HUES6 (cell line): ENCODE measurements at regions not wholly inside any gene's neighbourhood (a gene's known extent, or its start where the extent isn't known, plus 50 kb on each side); places are given as distances from the start of the nearest gene placed in this dataset.

Experiments used
- H3K27ac ChIP-seq: 2 replicates; pipeline ENCODE4 v1.7.0; 2013; ENCODE audit warnings: low read depth, mild to moderate bottlenecking, low read length, inconsistent platforms
- H3K27me3 ChIP-seq: 2 replicates; pipeline ENCODE4 v1.6.1; 2013; ENCODE audit warnings: low read length; ENCODE audit not compliant: control insufficient read depth, insufficient read depth
- H3K36me3 ChIP-seq: 2 replicates; pipeline ENCODE4 v1.6.1; 2013; ENCODE audit warnings: low read length; ENCODE audit not compliant: control insufficient read depth, insufficient read depth
- H3K4me1 ChIP-seq: 2 replicates; pipeline ENCODE4 v1.6.1; 2013; ENCODE audit warnings: low read length; ENCODE audit not compliant: control insufficient read depth, insufficient read depth
- H3K4me3 ChIP-seq: 2 replicates; pipeline ENCODE4 v1.5.1; 2013; ENCODE audit warnings: low read depth, low read length
- H3K9ac ChIP-seq: one replicate; pipeline ENCODE4 v1.6.1; 2013; ENCODE audit warnings: mild to moderate bottlenecking, low read length
- H3K9me3 ChIP-seq: 2 replicates; pipeline ENCODE4 v1.6.1; 2013; ENCODE audit warnings: low read depth, low read length; ENCODE audit not compliant: control insufficient read depth, insufficient read depth

DNA sequence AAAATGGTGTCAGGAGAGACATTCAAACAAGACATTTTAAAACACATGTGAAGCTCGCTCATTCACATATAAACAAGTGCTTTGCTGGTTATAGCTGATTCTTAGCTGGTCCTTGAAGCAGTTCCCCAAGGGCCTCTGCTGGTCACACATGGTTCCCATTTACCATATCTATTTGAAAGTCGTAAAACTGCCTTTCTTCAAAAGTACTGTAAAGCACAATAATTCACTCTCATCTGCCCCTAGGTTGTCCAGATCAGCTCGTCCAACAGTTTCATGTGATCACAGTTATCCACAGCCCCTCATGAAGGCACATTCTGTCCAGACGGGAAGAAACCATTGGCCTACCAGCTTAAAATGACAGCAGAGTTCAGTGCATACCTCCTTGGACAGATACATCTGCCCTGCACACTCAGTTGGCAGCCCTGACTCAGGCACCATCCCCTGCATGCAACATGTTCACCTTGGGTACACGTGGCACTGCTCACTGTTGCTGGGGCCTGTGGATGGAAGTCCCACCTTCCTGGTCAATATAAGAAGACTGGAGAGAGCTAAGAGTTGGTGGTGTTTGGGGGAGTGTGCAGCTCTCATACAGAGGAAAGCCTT, 108.0 kb upstream of the HAAO start:
- Histone ChIP-seq H3K4me1 (peaks cover 8% of the 10 kb centered on the region; the same call in 1 of the 2 replicates), H3K27me3 (no peaks in the 10 kb centered on the region), H3K4me3 (no peak overlapping the region)

DNA sequence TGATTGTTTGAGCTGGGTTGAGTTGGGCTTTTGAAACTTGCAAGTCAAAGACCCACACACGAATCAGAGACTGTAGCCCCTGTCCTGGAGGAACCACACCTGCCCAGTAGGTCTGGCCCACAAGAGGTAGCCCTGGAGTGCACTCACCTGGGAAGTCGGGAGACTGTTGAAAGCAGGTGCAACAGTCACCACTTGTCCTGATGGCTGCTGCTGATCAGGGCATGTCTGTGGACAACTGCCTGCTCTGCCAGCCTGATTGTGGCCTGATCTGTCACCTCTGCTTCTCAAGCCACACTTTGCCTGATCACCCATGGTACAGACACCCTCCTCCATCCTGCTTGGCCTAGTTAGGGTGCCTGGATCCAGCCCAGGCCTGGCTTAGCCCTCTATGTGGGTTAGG, 105.0 kb upstream of the HAAO start:
- H3K9me3 ChIP-seq = no peaks in the 10 kb centered on the region
- no peaks in the 10 kb centered on the region for H3K36me3 ChIP-seq
- peaks cover 5% of the 10 kb centered on the region; the same call in 1 of the 2 replicates for H3K4me1 ChIP-seq
- H3K27ac ChIP-seq = no peak overlapping the region
- no peak overlapping the region for H3K9ac ChIP-seq
- H3K27me3 ChIP-seq = no peaks in the 10 kb centered on the region
- no peak overlapping the region for H3K4me3 ChIP-seq

More for the DNA sequence above, 108.0 kb upstream of the HAAO start:
- no peak overlapping the region for H3K27ac ChIP-seq
- H3K36me3 ChIP-seq = no peaks in the 10 kb centered on the region
- no peaks in the 10 kb centered on the region for H3K9me3 ChIP-seq
- no peak overlapping the region for H3K9ac ChIP-seq

DNA sequence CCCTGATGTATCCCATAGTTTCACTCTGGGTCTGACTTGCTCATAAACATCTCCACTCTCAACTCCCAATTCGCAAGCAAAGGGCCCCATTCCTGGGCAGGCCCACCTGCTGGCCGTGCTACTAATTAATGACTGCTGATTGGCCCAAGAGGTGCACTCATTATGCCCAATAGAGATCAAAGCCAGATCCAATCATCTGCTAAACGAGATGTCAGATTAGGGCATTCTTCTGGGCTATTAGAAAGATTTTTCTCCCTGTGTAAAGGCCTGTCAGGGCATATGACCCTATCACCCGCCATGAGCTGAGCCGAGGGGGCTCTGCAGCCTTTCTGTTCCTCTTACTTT, 103.4 kb upstream of the HAAO start:
- Histone ChIP-seq H3K9ac (no peak overlapping the region), H3K4me3 (no peak overlapping the region), H3K4me1 (peaks cover 5% of the 10 kb centered on the region; the same call in 1 of the 2 replicates), H3K27ac (no peak overlapping the region), H3K36me3 (no peaks in the 10 kb centered on the region), H3K27me3 (no peaks in the 10 kb centered on the region), H3K9me3 (peaks cover 4% of the 10 kb centered on the region; the same call in 1 of the 2 replicates)

DNA sequence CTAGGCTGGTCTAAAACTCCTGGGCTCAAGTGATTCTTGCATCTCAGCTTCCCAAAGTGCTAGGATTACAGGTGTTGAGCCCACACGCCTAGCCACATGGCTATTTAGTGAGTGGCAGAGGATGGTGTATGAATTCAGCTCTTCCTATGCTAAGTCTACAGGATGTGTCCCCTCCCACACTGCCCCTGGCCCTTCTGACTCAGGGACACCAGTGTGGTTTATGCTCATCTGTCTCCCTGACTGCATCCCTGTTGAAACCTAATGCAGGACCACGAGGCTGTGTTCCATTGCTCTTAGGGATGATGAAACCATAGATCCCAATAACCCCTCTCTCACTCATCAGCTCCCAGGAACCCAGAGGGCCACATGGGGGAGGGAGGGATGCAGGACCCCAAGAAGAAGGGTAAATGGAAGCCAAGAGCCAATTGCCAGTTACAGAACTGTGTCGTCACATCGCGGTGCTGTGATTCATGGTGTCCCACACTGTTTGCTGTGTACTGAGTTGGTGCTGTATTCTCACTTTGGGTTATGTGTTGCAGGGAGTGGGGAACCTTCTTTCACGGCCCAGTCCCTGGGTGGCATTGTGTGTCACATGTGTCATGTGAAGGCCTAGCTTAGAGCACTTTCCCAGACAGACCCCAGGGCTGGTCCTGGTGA, 102.9 kb upstream of the HAAO start:
- H3K27ac ChIP-seq = no peak overlapping the region
- no peaks in the 10 kb centered on the region for H3K36me3 ChIP-seq
- peaks cover 9% of the 10 kb centered on the region; the same call in 1 of the 2 replicates for H3K9me3 ChIP-seq
- peaks cover 5% of the 10 kb centered on the region; the same call in 1 of the 2 replicates for H3K4me1 ChIP-seq
- no peak overlapping the region for H3K4me3 ChIP-seq
- H3K9ac ChIP-seq = no peak overlapping the region
- H3K27me3 ChIP-seq = no peaks in the 10 kb centered on the region

GRCh38 chr2:42893047-42893758, 100.8 kb upstream of the HAAO start:
- H3K36me3 ChIP-seq = no peaks in the 10 kb centered on the region
- H3K27me3 ChIP-seq = no peaks in the 10 kb centered on the region
- H3K4me3 ChIP-seq = no peak overlapping the region
- no peak overlapping the region for H3K9ac ChIP-seq
- peaks cover 5% of the 10 kb centered on the region; the same call in 1 of the 2 replicates for H3K4me1 ChIP-seq
- H3K9me3 ChIP-seq = peaks cover 19% of the 10 kb centered on the region
- no peak overlapping the region for H3K27ac ChIP-seq

- H3K27me3 ChIP-seq = no peaks in the 10 kb centered on the region
- H3K9me3 ChIP-seq = peaks cover 19% of the 10 kb centered on the region
- no peak overlapping the region for H3K4me3 ChIP-seq
- H3K36me3 ChIP-seq = no peaks in the 10 kb centered on the region
- H3K27ac ChIP-seq = no peak overlapping the region
- H3K4me1 ChIP-seq = peaks cover 5% of the 10 kb centered on the region; the same call in 1 of the 2 replicates
- no peak overlapping the region for H3K9ac ChIP-seq
Measured at GRCh38 chr2:42890791-42891355, 98.5 kb upstream of the HAAO start.

DNA sequence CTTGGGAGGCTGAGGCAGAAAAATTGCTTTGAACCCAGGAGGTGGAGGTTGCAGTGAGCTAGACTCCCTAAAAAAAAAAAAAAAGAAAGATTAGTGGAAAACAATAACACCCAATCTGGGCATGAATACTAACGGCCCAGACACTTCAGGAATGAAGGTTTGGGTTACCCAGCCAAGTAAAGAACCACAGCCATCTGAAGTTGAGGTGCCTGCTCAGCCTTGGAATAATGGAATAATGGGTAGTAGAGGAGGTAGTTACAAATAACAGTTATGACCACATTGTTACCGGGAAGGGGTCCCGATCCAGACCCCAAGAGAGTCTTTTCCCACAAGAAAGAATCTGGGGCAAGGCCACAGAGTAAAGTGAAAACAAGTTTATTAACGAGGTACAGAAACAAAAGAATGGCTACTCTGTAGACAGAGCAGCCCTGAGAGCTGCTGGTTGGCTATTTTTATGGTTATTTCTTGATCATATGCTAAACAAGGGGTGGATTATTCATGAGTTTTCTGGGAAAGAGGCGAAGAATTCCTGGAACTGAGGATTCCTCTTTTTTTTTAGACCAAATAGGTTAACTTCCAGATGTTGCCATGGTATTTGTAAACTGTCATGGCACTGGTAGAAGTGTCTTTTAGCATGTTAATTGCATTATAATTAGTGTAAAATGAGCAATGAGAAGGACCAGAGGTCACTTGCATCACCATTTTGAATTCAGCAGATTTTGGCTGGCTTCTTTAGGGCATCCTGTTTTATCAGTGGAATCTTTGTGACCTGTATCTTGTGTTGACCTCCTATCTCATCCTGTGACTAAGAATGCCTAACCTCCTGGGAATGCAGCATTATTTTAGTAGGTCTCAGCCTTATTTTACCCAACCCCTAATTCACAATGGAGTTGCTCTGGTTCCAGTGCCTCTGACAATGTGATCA, 96.2 kb upstream of the HAAO start:
- Histone ChIP-seq H3K9me3 (peaks cover 19% of the 10 kb centered on the region), H3K4me1 (no peaks in the 10 kb centered on the region), H3K4me3 (no peak overlapping the region), H3K9ac (no peak overlapping the region), H3K27me3 (no peaks in the 10 kb centered on the region), H3K36me3 (no peaks in the 10 kb centered on the region), H3K27ac (no peak overlapping the region)

- Histone ChIP-seq H3K4me1 (no peaks in the 10 kb centered on the region), H3K36me3 (no peaks in the 10 kb centered on the region), H3K27ac (no peak overlapping the region), H3K27me3 (no peaks in the 10 kb centered on the region), H3K9ac (no peak overlapping the region), H3K9me3 (peaks cover 19% of the 10 kb centered on the region), H3K4me3 (no peak overlapping the region)
Measured at GRCh38 chr2:42886921-42887320, 94.5 kb upstream of the HAAO start.

GRCh38 chr2:42882756-42883155, 90.4 kb upstream of the HAAO start:
- H3K4me1 ChIP-seq = no peaks in the 10 kb centered on the region
- H3K27me3 ChIP-seq = no peaks in the 10 kb centered on the region
- no peak overlapping the region for H3K9ac ChIP-seq
- no peaks in the 10 kb centered on the region for H3K9me3 ChIP-seq
- H3K4me3 ChIP-seq = no peak overlapping the region
- no peak overlapping the region for H3K27ac ChIP-seq
- no peaks in the 10 kb centered on the region for H3K36me3 ChIP-seq

DNA sequence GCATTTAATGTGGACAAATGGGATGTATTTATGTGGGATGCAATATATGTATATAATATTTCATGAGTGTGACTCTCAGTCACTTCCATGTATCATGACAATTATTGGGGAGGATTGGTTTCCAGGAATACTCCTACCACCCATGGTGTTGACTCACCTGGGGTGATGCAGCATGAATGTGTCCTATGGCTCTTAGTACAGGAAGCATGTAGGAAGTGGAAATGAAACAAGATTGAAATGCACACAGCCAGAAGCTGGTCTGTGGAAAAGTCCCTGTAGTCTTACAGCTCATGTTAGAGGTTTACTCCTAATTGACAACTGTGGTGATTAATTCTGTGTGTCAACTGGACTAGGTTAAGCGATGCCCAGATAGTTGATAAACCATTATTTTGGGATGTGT, 89.3 kb upstream of the HAAO start:
- H3K9ac ChIP-seq = no peak overlapping the region
- no peak overlapping the region for H3K4me3 ChIP-seq
- H3K9me3 ChIP-seq = no peaks in the 10 kb centered on the region
- no peak overlapping the region for H3K27ac ChIP-seq
- H3K27me3 ChIP-seq = no peaks in the 10 kb centered on the region
- H3K4me1 ChIP-seq = no peaks in the 10 kb centered on the region
- no peaks in the 10 kb centered on the region for H3K36me3 ChIP-seq
